Nephron progenitor cell (in vitro differentiated cells): ENCODE measurements at regions not wholly inside any gene's neighbourhood (a gene's known extent, or its start where the extent isn't known, plus 50 kb on each side); places are given as distances from the start of the nearest gene placed in this dataset.

ENCODE experiments used
- DNase-seq: peaks from one replicate; pipeline ENCODE4 v3.0.0; 2021
- H3K27ac Mint-ChIP-seq: 2 replicates; pipeline ENCODE4 v1.8.0; 2021; ENCODE audit warnings: mild to moderate bottlenecking, moderate library complexity, mixed read lengths
- H3K27me3 Mint-ChIP-seq: 2 replicates; pipeline ENCODE4 v1.8.0; 2021; ENCODE audit warnings: mild to moderate bottlenecking, low read depth, mixed read lengths; ENCODE audit not compliant: poor library complexity
- H3K36me3 Mint-ChIP-seq: 2 replicates; pipeline ENCODE4 v1.8.0; 2021; ENCODE audit warnings: low read depth, mixed read lengths
- H3K4me1 Mint-ChIP-seq: 2 replicates; pipeline ENCODE4 v1.8.0; 2021; ENCODE audit warnings: mixed read lengths
- H3K4me3 Mint-ChIP-seq: 2 replicates; pipeline ENCODE4 v1.8.0; 2021; ENCODE audit warnings: mild to moderate bottlenecking, moderate library complexity, mixed read lengths
- H3K9me3 Mint-ChIP-seq: 2 replicates; pipeline ENCODE4 v1.8.0; 2021; ENCODE audit warnings: mild to moderate bottlenecking, moderate library complexity, mixed read lengths
- TF ChIP-seq, protein P1 (sequence below): fragments of 200-600 bp; sonication (generic); IDR thresholded peaks from 2 replicates; pipeline ENCODE4 v1.5.0; 2021; ENCODE audit warnings: antibody characterized with exemption

GRCh38 chr13:52929846-52930245 lies 81.4 kb upstream of the PCDH8 start:
- Mint-ChIP-seq H3K9me3 (no peaks in the 10 kb centered on the region), H3K36me3 (no peaks in the 10 kb centered on the region), H3K4me3 (no peak overlapping the region), H3K27ac (no peak overlapping the region), H3K4me1 (peaks cover 28% of the 10 kb centered on the region), H3K27me3 (peaks cover 20% of the 10 kb centered on the region)
- TF ChIP-seq, protein P1, sequence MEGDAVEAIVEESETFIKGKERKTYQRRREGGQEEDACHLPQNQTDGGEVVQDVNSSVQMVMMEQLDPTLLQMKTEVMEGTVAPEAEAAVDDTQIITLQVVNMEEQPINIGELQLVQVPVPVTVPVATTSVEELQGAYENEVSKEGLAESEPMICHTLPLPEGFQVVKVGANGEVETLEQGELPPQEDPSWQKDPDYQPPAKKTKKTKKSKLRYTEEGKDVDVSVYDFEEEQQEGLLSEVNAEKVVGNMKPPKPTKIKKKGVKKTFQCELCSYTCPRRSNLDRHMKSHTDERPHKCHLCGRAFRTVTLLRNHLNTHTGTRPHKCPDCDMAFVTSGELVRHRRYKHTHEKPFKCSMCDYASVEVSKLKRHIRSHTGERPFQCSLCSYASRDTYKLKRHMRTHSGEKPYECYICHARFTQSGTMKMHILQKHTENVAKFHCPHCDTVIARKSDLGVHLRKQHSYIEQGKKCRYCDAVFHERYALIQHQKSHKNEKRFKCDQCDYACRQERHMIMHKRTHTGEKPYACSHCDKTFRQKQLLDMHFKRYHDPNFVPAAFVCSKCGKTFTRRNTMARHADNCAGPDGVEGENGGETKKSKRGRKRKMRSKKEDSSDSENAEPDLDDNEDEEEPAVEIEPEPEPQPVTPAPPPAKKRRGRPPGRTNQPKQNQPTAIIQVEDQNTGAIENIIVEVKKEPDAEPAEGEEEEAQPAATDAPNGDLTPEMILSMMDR: no peak
- no peak for DNase-seq

GRCh38 chr13:52926971-52927370 lies 78.5 kb upstream of the PCDH8 start:
- TF ChIP-seq, protein P1: no peak
- Mint-ChIP-seq H3K4me1 (peaks cover 32% of the 10 kb centered on the region), H3K27ac (no peak overlapping the region), H3K36me3 (no peaks in the 10 kb centered on the region), H3K9me3 (no peaks in the 10 kb centered on the region), H3K27me3 (peaks cover 20% of the 10 kb centered on the region), H3K4me3 (no peak overlapping the region)
- no peak for DNase-seq

- DNase-seq: no peak
- H3K27me3 Mint-ChIP-seq: peaks cover 19% of the 10 kb centered on the region
- no peak overlapping the region for H3K27ac Mint-ChIP-seq
- H3K9me3 Mint-ChIP-seq: no peaks in the 10 kb centered on the region
- TF ChIP-seq, protein P1: no peak
- H3K36me3 Mint-ChIP-seq: no peaks in the 10 kb centered on the region
- no peak overlapping the region for H3K4me3 Mint-ChIP-seq
- peaks cover 20% of the 10 kb centered on the region for H3K4me1 Mint-ChIP-seq
These were observed 77.4 kb upstream of the PCDH8 start for GRCh38 chr13:52925775-52926285.

DNA sequence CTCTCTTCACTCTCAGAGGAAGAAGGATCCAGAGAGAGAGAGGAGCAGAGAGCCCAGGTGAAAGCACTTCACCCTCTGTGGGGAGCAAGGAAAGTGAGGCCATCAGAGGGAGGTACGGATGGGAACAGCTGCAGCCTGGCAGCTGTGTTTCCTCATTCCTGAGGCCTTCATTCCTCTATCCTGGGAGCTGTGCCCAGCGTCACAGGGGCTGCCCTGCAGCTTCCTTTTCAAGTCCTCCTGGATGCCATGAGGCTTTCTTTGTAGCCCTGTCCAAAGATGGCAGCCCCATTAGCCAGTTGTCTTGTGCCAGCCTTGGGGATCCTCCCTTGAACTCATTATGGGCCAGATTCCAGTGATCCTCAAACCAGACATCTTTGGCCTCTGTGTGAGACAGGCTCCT lies 76.8 kb upstream of the PCDH8 start:
- TF ChIP-seq, protein P1: no peak
- Mint-ChIP-seq H3K36me3 (no peaks in the 10 kb centered on the region), H3K27ac (no peak overlapping the region), H3K4me1 (peaks cover 20% of the 10 kb centered on the region), H3K9me3 (no peaks in the 10 kb centered on the region), H3K27me3 (peaks cover 14% of the 10 kb centered on the region), H3K4me3 (no peak overlapping the region)
- no peak for DNase-seq

- H3K27me3 Mint-ChIP-seq: peaks cover 14% of the 10 kb centered on the region
- H3K4me3 Mint-ChIP-seq: no peak overlapping the region
- H3K9me3 Mint-ChIP-seq: no peaks in the 10 kb centered on the region
- no peak for DNase-seq
- H3K27ac Mint-ChIP-seq: peak overlapping the region; percentile 33
- no peaks in the 10 kb centered on the region for H3K36me3 Mint-ChIP-seq
- TF ChIP-seq, protein P1: no peak
- H3K4me1 Mint-ChIP-seq: peaks cover 20% of the 10 kb centered on the region
These were observed 76.1 kb upstream of the PCDH8 start for GRCh38 chr13:52924289-52925148.

DNA sequence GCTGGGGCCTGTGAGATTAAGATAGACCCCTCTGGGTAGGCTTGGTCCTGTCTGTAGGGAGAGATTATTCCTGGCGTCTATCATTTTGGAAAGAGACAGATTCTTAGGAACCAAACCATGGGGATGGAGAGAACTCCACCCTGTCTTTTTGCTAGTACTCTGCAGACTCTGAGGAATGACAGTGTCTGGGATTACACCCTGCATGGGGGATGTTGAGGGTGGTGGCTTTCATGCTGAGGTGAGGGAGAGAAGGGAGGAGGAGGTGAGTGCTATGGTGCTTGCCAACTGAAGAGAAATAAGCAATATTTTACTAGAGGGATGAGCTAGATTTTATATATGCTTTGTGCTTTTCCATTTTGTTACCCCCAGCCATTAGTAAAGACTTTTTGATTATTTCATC lies 74.5 kb upstream of the PCDH8 start:
- H3K27me3 Mint-ChIP-seq: peaks cover 14% of the 10 kb centered on the region
- TF ChIP-seq, protein P1: no peak
- no peak for DNase-seq
- no peaks in the 10 kb centered on the region for H3K9me3 Mint-ChIP-seq
- no peak overlapping the region for H3K27ac Mint-ChIP-seq
- no peaks in the 10 kb centered on the region for H3K36me3 Mint-ChIP-seq
- H3K4me3 Mint-ChIP-seq: no peak overlapping the region
- H3K4me1 Mint-ChIP-seq: peaks cover 20% of the 10 kb centered on the region
